HG03520 (cell line): ENCODE measurements at regions not wholly inside any gene's neighbourhood (a gene's known extent, or its start where the extent isn't known, plus 50 kb on each side); places are given as distances from the start of the nearest gene placed in this dataset.

ENCODE experiments used
- ATAC-seq: cut with Tn5 transposase; IDR thresholded peaks from one replicate; pipeline ENCODE4 v1.9.1; 2021; ENCODE audit warnings: mild to moderate bottlenecking, moderate library complexity; ENCODE audit not compliant: unreplicated experiment

DNA sequence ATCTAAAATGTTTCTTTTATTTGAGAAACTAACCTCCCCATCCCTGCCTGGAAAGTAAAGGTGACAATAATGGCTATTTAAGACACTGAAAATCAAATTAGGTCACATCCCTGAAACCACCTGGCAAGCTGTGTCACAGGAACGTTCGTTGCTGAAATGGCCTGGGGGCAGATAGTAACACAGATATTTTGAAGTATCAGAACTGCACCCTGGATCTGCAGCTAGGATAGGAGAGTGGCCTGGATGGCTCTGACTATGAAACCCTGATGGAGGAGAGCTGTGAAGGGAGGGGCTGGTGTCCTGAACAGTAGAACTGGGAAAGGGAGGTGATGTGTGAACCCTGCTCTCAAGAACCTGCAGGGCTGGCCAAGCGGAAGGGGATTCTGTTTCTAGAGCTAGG lies 648.3 kb upstream of the CFAP20DC start:
- ATAC-seq = no peak

DNA sequence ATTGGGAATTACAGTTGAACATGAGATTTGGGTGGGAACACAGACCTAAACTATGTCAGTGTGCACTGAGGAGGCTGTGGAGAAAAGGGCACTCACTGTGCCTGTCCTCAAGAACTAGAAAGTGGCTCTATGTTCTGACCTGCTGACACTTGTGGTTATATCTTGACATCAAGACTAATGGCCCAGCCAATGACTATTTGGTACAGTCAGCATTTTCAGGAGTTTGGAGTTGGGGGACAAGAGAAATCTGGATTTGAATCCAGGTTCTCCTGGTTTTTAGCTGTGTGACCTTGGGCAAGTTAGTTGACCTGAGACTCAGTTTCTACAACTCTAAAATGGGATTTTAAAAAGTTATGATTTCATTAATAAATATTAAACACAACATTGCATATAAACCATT lies 647.0 kb upstream of the CFAP20DC start:
- ATAC-seq = no peak

DNA sequence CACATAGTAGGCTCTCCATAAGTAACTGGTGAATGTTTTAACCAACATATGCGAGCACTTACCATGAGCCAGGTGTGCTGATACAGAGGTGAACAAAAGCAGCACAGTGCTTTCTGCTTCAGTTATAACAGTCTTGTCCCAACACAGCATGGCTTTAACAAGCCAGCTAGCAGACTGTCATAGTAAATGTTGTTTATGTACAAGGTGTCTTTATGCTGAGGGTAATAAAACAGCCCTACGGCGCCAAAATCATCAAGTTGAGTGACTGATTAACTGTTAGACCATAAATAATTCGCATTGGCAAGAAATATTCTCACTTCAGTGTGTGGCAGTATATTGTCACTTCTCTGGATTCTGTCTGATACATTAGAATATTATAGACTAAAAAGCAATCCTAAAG lies 646.0 kb upstream of the CFAP20DC start:
- ATAC-seq = no peak

DNA sequence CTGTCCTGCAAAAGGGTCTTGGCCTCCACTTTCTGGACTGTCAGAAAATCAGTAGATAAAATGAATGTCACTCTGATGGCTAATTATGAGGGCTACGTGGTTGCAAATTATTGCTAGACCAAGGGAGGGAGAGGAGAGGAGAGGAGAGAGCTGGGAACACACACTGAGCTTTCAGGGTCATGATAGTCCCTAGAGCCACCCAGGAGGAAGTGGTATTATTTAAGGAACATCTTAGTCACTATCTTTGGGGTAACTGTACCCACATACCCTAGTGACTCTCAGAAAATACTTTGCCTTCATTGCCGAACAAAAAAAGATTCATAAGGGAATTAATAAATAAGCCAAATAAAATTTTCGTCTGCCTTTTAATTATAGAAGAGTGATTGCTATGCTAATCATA lies 642.3 kb upstream of the CFAP20DC start:
- ATAC-seq = no peak

DNA sequence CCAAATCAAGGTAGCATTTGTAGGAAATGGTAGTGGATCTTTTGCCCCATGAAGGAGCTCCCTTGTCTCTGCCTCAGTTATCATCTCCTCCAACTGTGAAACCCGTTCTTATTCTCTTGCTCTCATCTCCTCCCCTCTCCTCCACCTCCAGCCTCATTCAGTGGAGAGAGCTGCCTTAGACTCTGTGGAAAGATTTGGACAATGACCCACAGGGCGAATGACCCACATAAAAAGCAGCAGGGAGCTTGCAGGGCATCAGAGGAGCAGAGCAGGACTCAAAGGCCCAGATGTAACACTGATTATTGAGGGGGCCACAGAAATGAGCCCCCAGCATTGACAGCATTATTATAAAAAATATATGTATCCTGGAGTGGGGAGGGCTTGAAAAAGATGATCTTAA lies 641.1 kb upstream of the CFAP20DC start:
- no peak for ATAC-seq

DNA sequence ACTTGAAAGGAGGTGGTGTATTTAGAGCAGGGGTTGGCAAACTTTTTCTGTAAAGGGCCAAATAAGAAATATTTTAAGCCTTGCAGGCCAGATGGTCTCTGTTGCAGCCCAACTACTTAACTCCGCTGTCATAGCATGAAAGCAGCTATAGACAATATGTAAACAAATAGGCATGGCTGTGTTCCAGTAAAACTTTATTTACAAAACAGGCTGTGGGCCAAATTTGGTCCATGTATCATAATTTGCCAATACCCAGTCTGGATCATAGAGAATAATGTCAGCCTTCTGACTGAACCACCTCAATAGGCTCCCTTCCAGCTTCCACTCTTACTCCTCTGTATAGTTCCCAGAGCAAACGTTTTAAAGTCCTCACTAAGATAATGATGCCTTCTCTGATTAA lies 638.8 kb upstream of the CFAP20DC start:
- no peak for ATAC-seq

DNA sequence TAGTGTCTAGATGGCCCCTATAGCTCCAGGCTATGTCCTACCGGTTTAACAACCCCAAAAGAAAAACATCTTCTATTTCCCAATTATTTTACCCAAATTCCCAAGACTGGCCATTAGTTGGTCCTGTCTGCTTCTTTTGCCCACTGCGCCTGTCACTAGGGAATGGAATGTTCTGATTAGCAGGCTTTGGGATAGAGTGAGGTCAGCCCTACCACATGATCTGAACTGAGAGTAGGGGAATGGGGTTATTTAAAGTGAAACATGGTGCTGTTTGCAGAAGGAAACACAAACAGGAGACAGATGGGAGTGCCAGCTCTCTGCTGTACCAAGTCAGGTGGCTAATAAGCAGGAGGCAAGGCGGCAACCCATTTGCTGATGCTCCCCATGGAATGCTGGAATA lies 635.6 kb upstream of the CFAP20DC start:
- no peak for ATAC-seq

DNA sequence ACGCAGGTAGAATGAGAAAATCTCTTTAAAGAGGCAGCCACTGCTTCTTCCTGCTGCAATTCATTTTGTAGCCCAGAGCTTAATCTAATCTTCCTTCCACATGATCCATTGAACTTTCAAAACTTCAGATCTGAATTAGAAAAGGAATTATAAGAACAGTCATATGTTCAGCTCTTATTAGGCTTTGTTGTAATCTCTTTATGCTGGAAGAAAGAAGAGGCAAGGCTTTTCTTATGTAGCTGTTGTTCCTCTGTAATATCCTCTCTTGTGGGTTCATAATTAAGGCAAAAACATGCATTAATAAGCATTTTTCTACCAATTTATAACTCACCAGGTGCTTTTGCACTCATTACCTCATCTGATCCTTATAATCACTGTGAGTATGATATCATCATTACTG lies 634.9 kb upstream of the CFAP20DC start:
- ATAC-seq = no peak

DNA sequence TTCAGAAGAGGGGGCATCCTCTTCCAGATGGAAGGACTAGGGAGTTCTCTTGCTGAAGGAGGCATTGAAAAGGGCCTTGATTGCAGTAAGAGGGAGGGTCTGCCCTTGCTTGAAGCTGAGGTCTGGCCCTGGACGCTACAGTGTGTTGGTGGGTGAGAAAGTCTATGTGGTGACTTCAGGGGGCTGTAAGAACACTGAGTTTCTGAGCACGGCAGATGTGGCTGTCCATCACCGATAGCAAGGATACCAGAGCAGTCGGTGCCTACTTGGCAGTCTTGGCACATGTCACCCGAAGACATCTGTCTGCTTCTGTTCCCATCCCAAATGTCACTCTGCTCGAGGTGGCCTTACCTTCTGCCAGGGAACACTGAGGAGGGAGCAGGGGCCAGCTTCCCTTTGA lies 631.1 kb upstream of the CFAP20DC start:
- no peak for ATAC-seq

DNA sequence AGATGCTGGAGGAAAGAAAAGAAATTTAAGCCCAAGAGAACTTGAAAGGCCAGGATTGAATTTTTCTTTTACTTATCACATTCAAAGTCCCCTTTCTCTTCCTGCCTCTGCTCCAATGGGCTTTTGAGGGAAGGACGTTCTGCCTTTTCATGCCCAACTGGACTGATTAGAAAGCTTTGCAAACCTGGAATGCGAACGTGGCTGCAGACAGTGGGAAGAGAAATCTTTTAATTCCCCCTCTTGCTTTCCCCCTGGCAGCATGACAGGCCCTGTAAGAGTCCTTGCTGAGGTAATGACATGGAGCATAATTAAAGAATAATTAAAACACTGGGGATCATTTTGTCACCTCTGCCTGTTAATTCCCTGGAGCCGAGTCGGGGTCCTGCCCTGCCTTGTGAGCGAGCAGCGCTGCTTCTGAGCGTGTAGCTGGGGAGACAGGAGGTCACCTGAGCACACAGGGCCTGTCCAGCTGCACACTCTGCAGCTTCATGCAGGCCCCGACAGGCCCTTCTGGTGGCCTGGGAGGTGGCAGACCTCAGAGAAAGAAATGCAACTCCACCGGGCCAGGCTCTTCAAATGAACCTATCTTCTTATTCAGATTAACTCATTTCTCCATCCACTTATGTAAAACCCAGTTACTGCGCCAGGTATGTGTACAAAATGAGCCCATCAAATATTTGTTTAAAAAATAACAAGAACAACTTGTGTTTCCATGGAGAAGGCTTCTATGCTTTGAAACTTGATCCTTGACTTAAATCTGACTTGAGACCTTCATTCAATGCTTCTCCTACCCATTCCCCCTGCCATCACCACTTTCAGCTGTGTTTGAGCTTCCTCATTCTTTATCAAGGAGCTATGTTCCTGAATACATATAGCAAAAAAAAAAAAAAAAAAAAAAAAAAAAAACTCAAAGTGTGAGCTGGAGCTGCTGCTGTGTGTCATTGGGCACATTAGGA lies 628.2 kb upstream of the CFAP20DC start:
- ATAC-seq = no peak

DNA sequence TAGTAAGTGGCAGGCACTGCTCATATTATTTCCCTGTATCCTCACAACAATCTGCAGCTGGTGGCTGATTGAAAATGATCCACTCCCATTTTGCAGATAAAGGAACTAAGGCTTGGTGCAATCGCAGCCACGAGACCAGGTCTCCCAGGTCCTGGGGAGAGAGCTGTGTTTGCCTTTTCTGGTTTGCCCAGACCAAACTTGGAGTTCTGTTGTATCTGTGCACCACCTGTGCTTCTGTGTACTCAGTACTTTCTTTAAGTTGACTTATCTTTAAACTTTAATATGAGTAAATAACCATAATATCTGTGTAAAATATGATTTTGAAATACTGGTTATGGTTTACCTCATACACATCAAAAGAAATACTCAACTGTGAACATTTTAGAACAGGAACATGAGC lies 625.7 kb upstream of the CFAP20DC start:
- no peak for ATAC-seq

DNA sequence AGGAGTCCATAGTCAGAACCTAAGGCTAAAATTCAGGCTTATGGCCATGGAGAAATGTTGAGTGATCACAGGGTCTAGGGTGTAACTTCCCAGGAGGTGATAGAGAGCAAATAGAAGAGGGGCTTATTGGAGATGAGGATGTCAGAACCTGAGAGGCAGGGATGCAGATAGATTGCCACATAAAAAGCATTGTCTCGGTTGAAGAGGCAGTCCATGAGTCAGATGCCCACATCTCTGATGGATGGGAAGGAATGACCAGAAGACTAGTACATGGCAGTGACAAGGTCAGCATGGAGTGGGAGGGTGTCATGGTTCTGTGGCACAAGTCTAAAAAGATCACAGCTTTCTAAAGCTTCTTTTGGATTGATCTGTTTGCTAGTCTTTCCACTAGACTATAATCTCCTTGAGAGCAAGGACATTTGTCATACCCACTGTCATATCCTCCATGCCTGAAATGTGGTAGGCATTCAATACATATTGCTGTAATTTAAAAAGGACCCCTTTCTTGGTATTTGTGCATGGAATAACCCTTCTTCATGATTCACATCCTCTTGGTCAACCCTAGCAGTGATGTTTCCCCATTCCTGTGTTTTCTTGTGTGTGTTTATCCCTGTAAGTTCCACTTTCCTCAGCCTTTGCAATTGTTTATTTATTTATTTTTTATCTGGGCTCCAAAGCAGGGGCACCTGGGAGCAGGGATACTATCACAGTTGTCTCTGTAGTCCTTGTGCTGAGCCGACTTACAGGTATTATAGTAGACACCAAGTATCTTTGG lies 613.4 kb upstream of the CFAP20DC start:
- ATAC-seq = no peak

DNA sequence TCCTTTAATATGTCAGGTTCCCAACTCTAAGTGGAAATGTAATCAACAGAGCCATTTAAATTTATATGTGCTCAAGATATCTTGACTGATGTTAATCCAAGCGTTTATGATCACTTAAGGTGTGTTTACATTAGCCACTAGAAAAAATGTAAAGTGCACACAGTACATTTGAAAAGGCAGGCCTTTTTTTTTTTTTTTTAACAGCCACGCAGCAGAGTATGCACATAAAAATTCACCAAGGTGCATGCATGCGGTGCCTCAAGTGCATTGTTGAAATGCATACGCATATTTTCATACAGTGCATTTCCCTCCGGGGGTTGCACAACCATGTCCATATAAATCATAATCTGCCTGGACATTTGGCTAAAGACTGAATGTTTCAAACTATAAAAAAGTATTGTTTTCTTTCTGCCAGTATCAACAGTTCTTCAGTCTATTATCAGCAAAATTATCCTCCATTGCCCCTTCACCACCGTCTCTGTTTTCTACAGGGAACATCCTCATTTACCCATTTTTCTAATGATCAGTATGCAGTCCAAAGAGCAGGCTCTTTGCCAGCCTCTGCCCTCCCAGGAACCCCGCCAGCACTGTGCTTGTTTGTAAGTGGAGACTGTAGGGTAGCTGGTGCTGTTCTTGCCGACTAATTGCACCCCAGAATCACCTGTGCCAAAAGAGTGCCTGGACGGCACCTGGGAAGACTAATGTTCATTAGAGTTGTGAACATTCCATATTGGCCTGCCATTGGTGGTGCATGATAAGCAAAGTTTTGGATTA lies 611.2 kb upstream of the CFAP20DC start:
- no peak for ATAC-seq

DNA sequence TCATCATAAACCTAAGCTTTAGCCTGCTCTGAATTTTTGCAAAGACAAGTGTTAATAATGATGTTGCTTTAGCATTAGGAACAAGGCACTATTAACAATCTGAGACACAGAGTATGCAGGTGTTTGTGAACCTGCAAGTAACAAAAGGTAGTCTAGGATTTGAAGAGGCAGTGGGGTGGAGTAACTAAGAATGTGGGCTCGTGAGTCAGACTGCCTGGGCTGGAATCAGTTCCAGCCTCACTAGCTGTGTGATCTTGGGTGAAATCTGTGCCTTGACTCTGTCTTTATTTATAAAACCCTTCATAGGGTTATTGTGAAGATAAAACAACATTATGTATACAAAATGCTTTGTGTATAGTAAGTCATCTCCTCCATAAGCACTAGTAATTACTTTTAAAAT lies 610.6 kb upstream of the CFAP20DC start:
- no peak for ATAC-seq

DNA sequence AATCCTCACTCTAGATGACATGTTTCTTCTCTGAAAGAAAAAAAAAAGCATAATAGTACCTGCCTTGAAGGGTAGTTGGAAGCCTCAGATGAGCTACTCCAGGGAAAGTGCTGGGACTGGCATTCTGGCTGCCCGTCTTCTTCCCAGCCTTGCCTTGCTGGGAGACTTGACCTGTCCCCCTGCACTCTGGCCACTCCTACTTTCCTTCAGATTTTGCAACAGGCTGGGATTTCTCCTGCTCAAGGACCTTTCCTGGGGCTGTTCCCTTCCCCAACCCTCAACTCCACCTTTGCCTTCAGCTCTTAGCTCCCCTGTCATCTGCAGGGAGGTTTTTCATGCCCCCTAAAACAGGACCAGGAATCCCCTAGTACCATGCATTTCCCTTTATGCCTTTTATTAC lies 609.9 kb upstream of the CFAP20DC start:
- ATAC-seq = no peak

DNA sequence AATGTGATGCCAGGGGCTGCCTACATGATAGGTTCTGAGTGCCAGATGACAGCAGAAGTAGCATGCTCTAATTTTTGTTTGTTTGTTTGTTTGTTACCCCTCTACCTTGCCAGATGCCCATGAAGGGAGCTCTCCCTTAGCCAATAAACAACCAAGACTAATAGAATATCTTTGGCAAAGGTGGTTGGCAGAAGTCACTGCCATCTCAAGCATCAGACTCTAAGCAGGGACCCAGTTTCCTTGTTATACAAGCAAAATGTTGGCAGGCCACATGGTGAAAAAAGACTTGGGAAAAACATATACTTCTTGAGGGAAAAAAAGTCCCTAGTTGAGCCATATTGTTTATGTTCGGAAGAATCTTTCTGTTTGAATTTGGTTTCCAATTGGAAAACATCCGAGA lies 609.0 kb upstream of the CFAP20DC start:
- ATAC-seq = no peak

DNA sequence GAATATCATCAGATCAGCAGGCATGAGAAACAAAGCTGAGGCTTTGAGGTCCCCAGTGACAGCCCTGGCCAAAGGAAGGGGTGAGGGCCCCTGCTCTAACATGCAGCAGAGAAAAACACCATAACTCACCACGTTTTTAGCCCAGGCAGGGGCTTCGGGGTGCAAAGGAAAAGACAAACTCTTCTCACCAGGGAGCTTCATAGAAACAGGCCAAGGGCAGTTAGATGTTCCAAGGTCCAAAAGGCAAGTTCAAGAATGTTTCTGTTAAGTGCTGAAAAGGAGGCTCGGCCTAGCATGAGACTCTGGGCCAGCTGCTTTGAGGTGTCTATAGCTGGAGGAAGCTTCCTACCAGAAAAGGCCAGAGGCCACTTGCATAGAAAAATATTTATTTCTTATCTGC lies 608.4 kb upstream of the CFAP20DC start:
- no peak for ATAC-seq

DNA sequence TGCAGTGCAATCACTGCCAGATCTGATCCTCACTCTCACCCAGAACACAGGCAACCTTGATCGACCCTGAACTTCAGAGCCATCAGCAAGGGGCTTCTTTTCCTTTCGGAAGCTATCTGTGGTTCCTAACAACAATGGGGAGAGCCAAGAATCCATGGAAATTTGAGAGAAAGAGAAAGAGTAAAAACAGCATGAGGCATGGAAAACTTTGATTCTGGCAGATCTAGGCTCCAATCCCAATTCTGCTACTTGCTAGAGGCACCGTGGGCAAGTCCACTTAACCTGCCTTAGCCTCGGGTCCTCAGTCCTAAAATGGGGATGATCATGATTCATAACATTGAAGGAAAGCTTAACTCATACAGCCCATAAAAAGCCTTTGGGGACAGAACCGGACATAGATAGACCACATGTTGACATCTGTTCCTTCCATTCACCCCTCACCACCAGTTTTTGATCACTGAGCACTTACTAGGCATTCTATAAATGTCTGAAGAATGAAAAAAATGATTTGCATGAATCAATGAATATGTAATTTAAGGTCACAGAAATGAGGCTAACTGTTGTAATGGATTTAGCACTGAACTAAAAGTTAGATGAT lies 605.7 kb upstream of the CFAP20DC start:
- no peak for ATAC-seq

DNA sequence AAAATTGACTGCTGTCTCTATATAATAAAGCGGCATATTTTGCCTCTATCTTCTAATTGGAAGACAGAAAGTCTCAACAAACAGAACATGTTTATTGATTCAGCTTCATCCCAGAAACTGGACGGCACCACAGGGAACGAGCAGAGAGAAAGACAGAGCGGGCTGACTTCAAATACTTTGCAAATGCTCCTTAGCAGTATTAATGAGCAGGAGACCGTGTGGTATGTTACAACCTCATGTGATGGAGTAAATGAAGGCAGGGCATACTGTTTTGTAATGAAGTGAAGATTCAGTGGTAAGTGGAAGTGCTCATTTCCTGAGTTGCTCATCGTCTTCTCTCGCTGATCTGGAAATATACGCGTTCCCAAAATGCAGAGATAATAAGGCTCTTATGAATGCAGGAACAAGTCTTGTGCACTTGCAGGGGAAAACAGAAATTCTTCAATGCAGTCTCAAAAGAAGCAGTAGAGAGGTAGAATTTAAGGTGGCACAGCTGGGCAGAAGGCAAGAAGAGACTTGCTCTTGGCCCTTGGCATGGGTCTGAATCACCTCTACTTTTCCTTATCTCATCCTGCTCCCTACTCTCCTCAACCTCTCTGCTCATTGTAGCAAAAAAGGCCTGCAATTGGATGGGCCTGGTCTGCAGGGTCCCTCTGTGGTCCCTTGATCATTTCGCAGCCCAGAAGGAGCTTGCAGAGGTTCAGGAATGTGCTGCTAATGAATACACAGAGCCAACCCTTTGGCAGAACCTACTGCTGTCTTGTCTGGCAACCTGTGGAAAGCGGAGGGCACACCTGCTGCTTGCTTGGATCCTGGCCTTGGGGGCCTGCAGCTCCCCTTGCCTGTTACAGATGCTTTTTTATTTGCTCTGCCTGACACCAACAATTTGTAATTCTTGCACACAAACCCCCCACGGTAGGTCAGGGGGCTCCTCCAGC lies 604.9 kb upstream of the CFAP20DC start:
- no peak for ATAC-seq

DNA sequence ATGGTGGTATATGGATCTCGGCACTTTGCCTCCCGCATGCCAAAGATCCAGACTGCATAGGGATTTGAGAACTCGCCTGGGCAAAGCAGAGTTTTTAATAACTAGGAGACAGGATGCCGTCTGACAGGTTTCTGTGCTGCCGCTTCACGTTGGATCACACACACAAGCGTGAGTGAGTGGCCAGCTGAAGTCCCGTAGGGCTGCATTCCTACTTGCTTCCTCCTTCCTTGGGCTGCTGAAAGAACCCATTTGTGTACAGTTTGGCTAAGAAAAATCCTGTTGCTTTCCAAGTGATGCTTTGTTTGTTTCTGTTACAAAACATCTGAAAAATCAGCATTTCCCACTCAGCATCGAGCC lies 604.3 kb upstream of the CFAP20DC start:
- ATAC-seq = no peak
